Activated CD4-positive, alpha-beta T cell treated with anti-CD3 and anti-CD28 coated beads, Interleukin-2, Interleukin-4, amounts not matched to agents 100 ng/mL and 50 ng/mL, durations not matched to agents 16 hours and 8 hours (primary cell): ENCODE measurements at regions not wholly inside any gene's neighbourhood (a gene's known extent, or its start where the extent isn't known, plus 50 kb on each side); places are given as distances from the start of the nearest gene placed in this dataset.

Experiments used
- DNase-seq: peaks from one replicate; pipeline ENCODE4 v3.0.0-alpha.2; 2020; ENCODE audit warnings: low spot score

DNA sequence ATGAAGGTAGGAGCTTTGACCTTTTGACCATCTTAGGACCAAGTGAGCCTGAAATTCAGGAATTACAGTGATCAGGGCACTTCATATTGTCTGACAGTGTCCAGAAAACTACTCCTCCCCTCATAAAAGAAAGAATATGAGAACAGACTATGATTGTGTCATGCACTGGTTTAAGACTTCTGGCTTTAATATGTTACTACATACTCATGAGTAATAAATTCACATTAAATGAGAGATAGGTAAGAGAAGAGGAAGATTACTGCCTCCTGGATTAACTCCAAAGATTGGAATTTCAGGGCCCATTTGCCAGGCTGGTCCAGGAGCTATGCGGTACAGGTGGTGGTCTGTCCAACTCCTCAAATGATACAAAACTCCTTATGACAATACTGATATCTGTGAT, 213.5 kb upstream of the ADRA1B start:
- DNase-seq, result no peak

DNA sequence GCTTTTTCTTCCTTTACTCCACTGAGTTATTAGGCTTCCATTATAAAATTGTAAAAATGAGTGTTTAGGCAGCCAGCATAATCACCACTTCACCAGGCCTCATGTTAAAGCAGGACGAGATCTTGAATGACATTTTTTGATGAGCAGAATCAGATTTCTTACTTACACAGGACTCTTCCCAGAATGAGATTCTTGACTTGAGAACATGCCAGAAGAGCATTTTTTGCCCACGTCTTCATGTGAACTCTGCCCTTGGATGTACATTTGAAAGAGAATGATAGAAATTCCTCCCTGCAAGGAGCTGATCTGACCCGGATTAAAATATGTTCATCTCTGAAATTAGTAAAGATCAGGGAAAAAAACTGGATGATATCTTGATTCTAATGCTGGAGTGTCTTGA, 212.1 kb upstream of the ADRA1B start:
- no peak for DNase-seq

DNA sequence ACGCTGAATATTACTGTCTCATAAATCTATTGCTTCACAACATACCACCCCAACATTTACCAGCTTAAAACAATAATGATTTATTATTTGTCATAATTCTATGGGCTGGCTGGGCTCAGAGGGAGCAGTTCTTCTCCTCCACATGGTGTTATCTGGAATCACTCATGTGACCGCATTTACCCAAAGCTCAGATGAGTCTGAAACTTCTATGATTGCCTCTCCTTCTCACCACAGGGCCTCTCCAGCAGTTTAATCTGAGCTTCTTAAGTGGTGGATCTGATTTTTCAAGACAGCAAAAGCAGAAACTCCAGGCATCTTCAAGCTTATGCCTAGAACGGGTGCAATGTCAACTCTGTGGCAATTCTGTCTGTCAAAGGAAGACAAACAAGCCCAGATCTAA, 210.3 kb upstream of the ADRA1B start:
- DNase-seq, result no peak

DNA sequence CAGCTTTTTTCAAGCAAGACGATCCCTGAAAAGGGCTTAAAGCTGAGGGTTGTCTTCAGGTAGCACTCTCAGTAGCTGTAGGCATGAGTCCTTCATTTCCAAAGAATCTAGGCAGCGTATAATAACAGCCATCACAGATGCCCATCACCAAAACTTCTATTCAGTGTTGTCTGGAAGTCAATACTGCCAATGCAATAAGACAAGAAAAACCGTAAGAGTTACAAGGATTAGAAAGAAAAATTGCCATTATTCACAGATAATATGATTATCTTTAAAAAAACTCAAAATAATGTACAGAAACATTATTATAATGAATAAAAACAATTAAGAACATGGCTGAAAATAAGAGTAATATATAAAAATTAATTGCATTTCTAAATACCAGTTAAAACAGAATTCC, 208.2 kb upstream of the ADRA1B start:
- DNase-seq, result no peak

DNA sequence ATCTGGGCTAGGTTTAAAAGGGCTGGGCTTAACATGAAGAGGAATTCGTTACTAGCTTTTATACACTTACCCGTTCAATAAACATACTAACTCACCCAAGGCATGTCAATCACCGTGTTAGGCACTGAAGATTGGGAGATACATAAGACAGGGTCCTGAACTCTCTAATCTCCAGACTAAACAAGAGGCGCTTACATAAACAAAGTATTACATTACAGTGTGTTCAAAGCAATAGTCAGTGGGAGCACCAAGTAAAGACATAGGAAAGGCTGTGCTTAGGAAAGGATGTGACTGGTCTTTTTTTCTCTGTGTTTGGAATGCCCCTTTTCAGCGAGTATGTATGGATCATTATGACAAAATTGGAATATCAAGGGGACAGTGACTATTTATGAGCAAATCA, 203.6 kb upstream of the ADRA1B start:
- no peak for DNase-seq

DNA sequence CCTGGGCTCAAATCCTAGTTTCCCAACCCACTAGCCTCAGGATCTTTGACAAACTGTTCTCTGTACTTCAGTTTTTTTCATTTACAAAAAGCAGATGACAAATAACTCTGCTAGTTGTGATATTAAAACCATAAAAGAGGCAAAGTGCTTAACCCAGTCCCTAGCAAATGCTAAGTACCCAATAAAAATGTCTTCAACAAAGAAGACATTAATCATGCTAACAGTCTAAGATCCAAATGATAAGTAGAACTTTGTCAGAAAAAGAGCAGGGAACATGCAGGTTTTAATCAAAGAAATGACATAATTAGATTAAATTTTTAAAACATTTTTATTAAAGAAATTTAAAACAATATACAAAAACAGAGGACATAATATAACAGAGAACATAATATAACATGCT, 203.0 kb upstream of the ADRA1B start:
- DNase-seq, result no peak

DNA sequence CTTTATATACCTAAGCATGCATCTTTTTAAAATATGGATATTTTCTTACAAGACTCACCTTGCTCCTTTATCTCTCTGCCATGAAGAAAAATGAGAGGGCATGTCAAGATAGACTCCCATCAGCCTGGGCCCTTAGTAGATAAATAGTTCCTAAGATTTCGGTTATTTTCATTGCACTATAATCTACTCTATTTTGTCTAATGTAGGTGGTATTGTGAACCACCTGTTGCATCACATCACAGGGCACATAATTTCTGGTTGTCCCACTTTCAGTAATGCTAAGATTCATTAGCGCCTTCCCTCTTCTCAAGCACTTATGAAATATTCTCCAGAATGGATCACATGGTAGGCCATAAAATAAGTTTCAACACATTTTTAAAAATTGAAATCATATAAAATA, 202.5 kb upstream of the ADRA1B start:
- no peak for DNase-seq

DNA sequence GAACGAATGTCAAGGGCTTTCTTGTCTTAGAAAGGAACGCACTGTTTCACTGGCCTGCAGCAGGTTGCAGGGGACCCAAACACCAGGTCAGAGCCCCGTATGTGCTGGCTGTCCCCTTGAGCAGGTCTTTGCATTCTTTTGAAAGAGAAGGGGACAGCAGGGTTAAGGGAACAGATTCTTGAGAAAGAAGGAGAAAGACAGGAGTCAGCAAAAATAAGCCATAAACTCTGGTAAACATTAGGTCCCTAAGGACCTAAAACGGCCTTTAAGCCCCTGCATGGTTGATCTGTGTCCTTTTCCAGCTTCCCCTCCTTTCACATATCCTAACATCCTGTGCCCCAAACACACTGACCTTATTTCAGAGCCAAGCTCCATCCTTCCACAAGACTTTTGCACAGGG, 190.8 kb upstream of the ADRA1B start:
- no peak for DNase-seq

DNA sequence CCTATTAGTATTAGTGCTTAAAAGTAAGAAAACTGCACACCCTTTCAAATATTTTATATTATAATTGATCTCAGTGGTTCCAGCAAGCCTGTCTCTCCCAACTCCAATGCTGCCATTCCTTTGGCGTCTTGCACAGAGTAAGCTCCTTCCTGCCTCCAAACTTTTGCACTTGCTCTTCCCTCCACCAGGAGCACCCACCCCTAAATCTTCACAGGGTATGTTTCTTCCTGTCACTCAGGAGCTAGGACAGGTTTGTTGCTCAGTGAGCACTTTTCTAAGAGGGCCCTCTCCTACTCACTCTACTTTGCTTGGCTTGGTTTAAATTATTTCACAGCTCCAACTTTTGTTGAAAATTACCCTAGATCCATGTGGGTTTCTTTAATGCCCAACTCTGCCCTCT, 189.1 kb upstream of the ADRA1B start:
- DNase-seq, result no peak

DNA sequence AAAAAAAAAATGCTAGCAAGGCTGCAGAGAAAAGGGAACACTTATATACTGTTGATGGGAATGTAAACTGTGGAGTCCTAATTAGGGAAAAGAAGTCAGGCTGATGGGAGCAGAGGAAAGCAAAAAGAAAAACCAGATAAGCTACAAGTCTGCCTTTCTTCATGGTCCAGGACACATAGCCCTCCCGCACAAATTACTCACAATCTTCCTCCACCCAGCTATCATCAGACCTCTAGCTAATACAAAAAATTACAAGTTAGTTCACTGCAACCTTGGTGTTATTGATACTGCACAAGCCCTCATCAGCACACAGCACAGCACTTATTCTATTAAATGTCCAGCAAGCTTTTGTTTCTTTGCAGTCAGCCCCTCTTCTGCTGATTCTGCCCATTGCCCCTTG, 186.0 kb upstream of the ADRA1B start:
- DNase-seq, result no peak

DNA sequence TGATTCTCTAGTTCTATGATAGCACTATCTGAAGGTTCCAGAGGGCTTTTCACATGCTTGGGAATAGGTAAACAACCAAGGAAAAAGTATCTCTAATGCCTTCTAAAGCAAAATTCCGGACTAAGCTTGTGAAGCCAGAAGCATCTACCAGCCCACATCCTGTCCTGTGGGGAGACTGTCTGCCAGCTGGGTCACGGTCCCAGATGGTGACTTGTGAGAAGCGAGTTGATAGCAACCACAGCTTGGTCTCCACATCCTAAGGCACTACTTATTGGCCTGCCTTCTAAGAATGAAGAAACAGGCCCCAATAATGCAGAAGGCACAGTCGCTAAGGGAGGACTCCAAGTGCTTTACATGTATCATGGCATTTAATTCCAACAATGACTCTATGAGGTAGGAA, 184.1 kb upstream of the ADRA1B start:
- no peak for DNase-seq

DNA sequence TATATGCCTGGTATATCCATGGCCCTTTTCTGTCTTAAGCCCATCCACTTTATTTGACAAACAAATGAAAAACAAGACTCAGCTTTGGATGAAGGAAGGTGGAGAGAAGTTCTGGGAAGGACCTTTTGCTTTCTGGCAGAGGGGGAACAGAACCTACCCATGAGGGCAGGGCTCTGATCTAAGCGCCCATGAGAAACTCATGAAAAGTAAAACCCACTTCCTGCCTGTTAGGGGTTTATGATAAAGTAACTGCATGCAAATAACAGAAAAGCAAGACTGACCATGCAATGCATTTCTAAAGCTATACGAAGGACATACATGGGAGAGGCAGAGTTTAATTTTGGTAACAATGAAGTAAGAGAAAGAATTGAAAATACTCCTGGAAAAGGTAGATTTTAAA, 181.9 kb upstream of the ADRA1B start:
- DNase-seq, result no peak

DNA sequence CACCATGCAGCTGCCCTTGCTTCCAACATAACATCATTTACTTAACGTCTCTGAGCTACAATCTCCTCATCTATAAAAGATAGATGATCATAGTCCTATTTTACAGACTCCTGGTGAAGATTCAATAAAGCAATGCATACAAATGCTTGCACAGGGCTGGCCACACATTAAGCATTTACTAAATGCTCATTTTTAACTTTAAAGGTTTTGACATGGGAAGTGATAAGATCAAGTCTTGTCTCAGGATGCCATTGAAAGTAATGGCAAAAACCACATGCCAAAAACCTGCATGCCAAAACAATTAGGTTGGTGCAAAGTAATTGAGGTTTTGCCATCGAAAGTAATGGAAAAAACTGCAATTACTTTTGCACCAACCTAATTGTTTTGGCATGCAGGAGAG, 181.2 kb upstream of the ADRA1B start:
- no peak for DNase-seq

DNA sequence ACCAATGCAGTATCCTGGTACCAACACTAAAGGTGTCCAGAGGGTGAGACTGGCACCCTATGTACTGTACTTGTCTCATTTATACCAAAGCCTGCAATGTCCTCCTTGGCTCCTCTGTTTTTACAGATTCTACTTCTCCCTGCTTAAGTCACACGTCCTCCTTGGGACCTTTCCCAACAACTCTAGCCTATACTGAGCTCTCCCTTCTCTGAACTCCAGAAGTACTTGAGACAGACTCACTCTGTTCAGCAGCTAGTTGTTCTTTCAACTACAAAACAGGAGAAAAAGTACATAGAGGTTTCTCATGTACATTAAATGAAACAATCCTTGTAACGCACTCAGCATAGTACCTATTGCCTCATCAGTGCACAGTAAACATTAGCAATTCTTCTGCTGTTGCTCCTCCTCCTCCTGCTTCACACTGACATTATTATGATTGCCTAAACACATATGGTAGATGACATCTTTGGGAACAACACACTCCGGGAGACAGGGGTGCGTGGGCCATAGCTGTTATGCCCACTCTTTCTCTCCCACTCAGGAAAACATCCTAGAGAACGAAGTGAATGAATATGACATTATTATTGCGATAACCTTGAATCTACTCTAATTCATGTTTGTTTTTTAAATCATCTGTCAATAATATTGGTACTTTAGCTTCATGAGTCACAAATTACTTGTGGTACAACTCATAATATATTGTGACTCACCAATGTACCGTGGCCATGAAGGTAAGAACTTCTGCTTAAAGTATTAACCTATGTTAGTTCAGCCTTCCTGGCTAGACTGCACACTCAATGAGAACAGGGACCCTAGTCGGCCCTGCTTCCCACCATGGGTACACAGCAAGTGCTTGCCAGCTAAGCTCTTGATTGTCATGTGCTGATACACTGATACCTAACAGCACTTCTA, 180.3 kb upstream of the ADRA1B start:
- DNase-seq, result no peak

DNA sequence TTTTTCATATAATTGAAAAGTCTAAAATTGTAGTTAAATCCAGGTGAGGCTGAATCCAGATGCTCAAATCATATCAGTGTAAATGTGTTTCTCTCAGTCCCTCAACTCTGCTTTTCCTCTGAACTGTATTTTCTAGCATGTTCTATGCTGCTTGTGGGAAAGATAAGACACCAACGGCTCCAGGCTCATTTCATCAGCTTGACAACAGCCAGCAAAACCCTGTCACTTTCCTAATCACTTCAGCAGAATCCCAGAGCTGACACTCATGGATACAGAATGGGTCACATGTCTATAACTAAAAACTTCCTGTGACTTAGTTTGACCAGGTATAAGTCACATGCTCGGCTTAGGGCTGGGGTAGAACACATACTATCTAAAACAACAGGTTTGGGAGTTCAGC, 179.4 kb upstream of the ADRA1B start:
- no peak for DNase-seq

DNA sequence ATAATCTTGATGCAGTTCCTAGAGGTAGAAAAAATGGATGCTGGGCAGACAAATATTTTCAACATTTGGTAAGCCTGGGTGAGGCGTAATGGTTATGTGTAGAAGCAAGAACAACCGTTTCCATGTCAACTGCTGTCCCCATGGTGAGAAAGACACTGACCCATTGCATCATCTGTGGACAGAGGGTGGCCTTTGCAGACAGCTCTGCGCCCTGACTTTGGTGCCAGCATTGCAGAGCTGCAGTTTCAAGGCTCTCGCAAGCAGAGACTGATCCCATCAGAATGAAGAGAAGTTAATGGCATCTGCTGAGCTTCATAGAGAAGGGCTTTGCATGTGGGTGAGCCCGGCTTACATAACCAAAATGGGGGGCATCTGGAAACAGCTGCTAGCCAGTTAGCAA, 179.0 kb upstream of the ADRA1B start:
- no peak for DNase-seq

DNA sequence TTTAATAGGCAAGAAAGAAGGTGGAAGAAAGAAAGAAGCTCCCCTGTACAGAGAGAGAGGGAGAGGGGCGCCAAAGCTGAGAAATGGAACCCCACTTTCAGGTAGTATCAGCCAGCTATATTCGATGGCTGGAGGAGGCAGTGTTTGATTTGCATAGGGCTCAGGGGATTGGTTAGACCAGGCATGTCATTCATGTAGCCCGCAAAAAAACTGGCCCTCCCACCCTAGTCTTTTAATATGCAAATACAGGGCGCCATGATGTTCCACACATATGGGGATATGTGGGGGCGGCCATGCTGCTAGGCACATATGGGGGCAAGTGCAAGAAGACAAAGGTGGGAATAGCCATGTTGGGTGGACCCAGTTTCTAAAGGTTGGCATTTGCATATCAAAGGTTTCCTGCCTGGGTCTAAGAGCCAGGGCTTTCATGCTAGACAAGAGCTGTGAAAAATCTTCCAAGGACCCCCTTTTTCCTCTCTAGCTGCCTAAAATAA, 174.4 kb upstream of the ADRA1B start:
- DNase-seq, result no peak

DNA sequence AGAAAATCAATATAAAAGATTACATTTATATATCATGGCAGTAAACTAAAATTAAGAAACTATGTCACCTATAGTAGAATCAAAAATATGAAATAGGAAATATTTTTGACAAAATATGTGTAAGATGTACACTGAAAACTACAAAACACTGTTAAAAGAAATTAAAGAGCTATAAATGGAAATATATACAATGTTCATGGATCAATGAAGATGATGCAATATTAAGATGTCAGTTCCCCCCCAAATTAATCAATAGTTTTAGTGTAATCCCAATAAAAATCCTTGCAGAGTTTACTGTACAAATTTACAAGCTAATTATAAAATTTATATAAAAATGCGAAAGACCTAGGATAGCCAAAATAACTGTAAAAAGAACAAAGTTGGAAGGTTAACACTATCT, 173.0 kb upstream of the ADRA1B start:
- DNase-seq, result no peak

DNA sequence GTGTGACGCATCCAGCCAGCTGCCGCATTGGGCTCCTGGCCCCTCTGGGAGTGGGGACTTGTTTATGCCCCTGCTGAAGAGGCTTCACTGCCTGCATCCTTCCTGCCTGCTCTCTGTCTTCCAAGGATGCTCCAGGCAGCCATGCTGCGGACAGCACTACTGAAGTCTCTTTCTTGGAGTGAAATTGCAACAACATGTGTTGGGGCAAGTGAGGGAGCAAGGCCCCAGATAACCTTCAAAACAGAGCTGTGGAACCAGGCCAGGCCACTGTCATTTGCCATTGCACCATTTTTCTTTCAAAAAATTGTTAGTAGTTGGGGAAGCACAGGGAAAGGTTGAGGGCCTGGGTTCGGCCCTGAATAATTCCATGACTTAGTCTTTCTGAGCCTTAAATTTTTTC, 169.6 kb upstream of the ADRA1B start:
- no peak for DNase-seq

DNA sequence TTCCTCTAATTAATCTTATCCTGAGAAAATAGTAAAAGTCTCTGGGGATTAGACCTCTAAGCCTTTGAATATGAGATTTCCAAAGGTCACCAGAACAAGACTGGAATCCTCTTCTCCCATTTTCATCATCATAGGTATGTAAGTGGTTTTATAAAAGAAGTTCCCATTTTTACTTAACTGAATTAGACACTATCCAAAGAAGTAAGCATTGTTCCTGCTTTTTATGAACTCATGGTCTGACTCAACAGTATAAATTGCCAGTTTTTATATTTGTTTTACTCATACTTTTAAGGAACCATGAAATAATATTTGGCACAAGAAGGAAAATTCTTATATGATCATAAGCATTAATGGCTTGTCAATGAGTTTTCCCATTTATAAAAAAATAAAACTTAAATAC, 167.1 kb upstream of the ADRA1B start:
- no peak for DNase-seq

DNA sequence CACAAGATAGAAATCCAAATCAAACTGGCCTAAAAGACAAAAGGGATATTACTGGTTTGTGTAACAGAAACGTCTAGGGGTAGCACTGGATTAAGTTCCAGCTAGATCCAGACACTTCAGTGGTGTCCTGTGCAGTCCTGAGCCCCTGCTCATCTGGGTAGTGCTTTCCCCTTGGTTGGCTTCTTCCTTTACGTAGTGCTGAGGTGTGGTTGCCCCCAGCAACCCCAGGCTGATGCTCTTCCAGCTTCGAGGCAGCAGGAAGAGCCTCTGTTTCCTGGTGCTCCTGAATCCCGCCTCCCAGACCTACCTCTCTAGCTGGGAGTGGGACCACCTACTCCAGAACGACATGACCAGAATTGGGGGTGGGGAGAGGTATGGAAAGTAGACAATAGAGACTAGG, 166.1 kb upstream of the ADRA1B start:
- no peak for DNase-seq

DNA sequence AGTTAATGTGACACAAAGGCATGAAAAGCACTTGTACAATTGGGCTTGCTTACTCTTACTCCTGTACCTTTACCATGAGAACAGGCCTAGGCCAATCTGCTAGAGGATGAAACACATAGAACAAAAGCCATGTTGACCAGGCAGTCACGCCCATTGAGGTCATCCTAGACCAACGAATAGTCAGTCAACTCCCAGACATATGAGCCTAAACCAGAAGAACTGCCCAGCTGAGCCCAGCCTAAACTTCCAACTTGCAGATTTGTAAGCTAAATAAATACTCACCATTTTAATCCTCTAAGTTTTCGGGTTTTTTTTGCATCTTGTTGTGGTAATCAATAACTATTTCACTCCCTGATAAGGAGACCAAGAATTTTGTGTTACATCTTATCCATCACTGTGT, 164.8 kb upstream of the ADRA1B start:
- no peak for DNase-seq

DNA sequence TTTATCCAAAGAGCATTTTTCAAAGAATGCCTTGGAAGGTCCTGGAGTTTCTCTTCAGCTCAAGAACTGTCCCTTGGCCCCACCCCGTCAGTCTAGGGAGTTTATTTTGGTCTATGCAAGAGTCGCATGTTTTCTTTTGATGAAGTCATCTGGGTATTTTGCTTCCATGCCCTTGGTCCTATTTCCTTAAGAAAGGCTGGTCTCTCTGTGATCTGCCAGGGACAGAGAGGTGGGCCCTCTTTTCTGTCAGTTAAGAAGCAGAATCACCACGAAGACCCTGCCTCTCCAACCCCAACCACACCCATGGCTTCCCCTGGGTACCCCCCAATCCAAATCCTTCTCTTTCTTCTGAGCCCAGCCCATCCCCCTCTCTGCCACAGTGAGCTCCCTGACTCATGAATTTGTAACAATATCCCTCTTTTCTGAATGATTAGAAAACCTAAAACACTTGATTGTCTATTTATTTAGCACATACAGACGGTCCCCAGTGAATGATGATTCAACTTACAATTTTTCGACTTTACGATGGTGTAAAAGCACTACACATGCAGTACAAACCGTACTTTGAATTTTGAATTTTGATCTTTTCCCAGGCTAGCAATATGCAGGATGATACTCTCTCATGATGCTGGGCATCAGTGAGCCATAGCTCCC, 163.5 kb upstream of the ADRA1B start:
- no peak for DNase-seq

DNA sequence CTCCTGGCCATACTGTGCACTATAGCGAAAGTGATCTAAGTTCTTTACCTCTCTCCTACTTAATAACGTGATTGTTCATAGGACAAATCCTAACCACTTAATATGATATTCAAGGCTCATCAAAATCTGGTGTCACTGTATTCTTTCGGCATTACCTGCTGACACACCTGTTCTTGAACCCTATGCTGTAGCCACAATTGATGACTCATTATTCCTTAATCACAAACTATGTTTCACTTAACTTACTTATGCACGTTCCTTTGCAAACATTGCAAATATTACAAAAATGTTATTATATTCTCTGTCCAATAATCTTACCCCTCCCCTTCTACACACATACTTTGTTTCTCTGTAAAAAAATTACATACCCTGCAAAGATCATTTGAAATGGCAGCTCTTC, 158.1 kb upstream of the ADRA1B start:
- DNase-seq, result no peak
